ENCODE measurements at regions not wholly inside any gene's neighbourhood (a gene's known extent, or its start where the extent isn't known, plus 50 kb on each side); places are given as distances from the start of the nearest gene placed in this dataset.

DNA sequence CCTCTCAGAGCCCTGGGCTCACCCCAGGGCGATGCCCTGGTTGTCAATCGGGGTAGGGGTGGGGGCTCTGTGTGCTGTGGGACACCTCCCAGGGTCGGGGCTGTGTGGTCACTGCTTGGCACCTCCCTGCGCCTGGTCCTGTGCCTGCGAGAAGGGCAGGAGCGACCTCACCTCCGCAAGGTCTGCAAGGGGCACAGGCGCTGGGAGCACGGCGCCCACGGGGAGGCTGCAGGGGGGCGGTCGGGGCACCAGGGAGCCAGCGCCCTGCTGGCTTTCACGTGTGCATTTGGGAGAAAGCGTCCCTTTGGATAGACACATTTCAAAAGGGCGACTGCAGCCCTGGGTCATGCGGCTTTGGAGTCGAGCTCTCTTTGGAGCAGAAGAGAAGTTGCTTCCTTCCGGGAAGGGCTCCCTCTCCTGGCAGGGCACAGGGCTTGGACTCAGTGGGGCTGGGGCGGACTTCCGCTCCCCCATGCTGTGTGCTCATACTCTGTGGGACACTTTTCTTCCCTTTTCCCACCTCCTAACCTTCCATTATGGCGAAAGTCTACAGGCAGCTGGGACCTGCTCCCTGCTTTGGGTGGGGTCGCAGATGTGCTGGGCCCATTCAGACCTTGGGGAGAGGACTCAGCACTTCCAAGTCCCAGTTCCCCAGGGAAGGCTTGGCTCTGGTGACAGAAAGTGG lies 52.9 kb upstream of the SLC28A3 start:
- FAIRE-seq: no peak
- no peak for DNase-seq (ENCODE audit: insufficient read length, low spot score)

DNA sequence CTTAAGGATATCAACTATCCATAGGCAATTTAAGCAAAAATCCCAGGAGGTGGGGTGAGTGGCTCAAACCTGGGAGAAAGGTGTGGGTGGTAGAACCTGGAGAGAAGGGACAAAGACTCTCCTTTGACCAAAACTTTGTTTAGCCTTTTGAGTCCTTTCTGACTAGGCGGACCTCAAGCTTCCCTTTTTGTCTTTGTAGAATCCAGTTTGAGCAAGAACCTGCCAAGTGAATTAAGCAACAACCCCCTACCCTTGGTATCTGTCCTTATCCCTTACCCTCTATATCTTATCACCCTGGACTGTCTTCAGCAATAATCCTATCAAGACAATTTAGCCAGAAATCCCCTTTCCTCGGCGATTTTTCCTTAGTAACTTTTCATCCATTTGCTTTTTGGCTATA lies 53.5 kb upstream of the SLC28A3 start:
- FAIRE-seq: no peak
- DNase-seq (ENCODE audit: insufficient read length, low spot score): no peak

DNA sequence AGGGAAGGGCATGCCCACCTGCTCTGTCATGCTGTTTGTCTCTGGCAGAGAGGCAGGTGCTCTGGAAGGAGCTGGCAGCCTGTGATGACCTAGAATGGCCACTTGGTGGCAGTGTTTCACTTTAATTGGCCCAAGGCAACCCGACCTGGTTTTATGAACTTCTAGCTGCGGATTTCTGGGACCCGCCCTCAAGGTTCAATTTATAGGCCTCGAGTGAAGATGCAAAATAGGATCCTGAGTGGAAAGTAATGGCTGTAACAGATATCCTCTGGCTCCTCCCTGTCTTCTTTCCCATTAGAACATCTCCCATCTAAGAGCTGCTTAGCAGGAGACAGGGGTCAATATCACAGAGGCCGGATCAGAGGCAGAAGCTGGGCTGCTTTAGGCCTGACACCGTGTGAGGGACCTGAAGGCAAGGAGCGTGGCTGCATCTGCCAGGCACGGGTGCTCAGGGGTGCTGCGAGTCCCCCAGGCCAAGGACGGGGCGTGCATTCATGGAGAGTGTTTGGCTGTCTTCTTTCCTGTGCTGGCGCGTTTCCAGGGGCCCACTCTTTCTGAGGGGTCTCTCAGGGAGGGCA lies 56.7 kb upstream of the SLC28A3 start:
- peak; percentile 71 for DNase-seq (ENCODE audit: insufficient read length, low spot score)
- peak; percentile 95 for FAIRE-seq

DNA sequence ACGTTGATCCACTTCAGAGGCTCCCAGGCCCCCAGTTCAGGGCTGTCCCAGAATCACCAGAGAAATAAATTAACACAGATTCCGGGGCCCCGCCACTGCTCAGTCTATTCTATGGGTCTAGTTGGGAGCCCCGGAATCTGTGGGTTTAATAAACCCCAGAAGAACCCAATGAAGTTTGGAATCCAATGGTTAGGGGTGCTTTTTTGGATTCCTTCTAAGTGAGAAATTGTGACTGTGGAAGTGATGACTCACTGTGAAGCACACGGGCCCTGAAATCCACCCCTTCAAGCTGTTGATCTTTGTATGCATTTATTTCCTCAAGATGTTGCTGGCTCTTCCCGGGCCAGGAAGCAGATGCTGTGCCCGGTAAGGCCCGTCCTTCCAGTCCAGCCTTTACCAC lies 57.3 kb upstream of the SLC28A3 start:
- DNase-seq (ENCODE audit: insufficient read length, low spot score) (no peak), FAIRE-seq (no peak)

DNA sequence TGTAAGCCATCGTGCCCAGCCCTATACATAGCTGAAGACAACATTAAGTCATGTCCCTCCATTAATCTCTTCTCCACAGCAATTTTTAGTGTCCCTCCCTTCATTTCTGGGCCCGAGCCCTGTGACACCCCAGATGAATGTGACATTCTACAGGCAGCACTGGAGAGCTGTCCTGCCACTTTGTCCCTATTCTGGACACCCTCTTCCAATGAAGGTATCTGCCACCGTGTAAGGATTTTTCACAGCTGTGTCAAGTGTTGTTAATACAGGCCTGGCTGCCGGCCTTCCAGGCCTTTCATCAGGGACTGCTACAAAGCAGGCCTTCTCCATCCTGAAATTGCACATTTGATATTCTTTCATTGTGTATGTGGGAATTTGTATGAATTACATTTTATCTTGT lies 62.0 kb upstream of the SLC28A3 start:
- FAIRE-seq: no peak
- DNase-seq (ENCODE audit: insufficient read length, low spot score): no peak

DNA sequence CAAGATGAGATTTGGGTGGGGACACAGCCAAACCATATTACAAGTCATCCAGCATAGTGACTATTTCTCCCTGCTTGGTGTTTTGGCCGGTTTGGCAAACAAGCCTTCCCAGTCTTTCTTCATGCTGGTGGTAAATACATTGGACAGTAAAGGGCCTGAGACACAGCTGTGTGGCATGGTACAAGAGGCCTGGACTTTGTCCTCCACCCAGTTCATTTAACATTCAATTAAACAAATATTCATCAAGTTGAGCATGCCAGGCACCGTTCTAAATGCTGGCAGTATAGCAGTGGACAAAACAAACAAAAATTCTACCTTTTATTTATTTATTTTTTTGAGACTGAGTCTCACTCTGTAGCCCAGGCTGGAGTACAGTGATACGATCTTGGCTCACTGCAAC lies 62.7 kb upstream of the SLC28A3 start:
- FAIRE-seq (no peak), DNase-seq (ENCODE audit: insufficient read length, low spot score) (no peak)

DNA sequence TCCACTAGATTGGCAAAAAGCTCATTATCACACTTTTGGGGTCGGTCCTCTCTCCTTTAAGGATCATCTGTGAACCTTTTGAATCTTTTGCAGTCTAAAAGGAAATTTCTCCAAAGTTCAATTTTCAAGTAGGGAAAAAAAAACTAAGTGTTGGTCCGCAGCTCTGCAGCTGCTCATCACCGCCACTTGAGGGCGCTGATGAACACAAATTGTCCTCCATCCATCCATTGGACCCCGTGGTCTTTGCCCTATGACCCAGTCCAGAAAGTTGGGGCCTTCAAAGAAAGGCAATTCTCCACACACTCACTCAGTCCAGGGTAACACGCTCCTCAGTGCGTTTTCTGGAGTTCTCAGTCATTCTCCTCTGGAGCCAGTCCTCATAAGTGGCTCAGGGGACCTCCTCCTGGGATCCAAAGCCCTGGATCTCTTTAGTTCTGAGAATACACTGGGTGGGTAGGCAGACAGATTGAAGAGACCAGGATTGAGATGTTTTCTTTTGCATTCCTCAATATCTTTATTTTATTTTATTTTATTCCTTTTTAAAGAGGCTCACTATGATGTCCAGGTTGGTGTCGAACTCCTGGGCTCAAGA lies 63.6 kb upstream of the SLC28A3 start:
- DNase-seq (ENCODE audit: insufficient read length, low spot score) (peak; percentile 41), FAIRE-seq (no peak)

DNA sequence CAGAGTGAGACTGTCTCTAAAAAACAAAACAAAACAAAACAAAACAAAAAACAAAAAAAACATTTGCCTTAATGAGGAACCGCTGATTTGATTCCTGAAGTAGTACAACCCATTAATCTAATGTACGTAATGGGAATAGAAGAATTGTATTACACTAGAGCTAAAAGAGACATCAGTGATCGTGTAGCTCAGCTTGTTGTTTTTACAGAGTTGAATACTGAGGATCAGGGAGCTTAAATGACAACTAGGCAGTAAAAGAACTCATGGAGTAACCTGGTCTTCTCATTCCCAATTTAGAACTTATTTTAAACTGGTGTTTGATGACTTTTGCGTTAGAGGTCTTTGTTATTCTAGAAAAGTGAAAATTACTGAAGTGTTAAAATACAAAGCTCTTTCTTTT lies 65.1 kb upstream of the SLC28A3 start:
- DNase-seq (ENCODE audit: insufficient read length, low spot score): no peak
- no peak for FAIRE-seq

DNA sequence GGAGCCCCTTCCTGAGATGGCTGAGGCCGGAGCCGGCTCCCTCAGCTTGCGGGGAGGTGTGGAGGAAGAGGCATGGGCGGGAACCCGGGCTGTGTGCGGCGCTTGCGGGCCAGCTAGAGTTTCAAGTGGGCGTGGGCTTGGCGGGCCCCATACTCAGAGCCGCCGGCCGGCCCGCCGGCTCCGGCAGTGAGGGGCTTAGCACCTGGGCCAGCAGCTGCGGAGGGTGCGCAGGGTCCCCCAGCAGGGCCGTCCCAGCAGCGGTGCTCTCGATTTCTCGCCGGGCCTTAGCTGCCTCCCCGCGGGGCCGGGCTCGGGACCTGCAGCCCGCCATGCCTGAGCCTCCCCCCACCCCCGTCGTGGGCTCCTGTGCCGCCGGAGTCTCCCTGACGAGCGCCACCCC lies 67.9 kb upstream of the SLC28A3 start:
- FAIRE-seq: no peak

DNA sequence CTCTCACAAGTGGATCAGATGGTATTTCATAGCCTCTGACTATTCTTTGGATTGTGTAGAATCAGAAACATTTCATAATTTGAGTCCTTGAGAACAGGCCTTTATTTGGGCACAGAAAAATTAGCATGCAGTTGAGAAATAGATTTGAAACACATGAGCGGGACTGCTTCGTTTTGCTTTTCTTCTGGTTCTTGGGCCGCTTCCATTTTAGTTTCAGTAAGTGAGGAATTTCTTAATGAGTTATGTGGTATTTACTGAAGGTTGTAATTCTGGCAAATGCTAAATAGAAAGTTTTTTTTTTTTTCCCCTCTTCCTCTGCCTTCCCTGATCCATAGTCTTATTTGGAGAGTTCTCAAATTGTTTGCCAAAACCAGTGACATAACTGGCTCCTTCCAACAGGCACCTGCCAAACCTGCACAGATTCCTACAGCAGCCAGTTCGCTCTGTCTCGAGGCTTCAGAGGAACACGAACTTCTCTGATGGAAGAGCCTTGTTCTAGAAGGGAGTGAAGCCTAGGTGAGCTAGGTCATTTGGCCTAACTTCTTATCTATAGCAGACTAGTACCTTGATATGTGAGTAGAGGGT lies 71.2 kb upstream of the SLC28A3 start:
- FAIRE-seq (no peak), DNase-seq (ENCODE audit: insufficient read length, low spot score) (no peak)

More for the DNA sequence above, 67.9 kb upstream of the SLC28A3 start:
- no peak for DNase-seq (ENCODE audit: insufficient read length, low spot score)

DNA sequence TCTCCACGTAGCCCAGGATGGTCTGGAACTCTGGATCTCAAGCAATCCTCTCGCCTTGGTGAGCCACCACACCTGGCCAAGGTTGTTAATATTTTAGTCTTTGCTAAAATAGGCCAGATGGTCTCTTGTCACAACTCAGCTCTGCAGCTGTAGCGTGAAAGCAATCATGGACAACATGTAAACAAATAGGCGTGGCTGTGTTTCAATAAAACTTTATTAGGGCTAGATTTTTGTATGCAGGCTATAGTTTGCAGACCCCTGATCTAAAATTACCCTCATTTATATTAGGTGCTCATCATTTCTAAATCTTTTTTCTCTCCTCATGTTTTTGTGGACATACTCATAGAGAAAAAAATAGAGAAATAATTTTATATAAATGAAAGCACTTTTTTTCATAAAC lies 72.1 kb upstream of the SLC28A3 start:
- FAIRE-seq (no peak), DNase-seq (ENCODE audit: insufficient read length, low spot score) (no peak)

DNA sequence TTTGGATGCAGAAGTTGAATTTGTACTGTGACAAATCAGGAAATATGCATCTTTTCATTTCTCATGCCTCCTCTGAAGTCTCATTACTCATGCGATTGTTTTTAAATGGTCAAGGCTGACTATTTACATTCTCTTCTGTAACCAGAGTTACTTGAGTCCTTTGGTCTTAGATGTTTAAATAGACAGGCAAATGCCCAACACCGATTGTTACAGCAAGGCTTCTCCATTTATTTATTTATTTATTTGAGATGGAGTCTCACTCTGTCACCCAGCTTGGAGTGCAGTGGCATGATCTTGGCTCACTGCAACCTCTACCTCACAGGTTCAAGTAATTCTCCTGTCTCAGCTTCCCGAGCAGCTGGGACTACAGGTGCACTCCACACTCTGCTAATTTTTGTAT lies 72.7 kb upstream of the SLC28A3 start:
- no peak for FAIRE-seq
- no peak for DNase-seq (ENCODE audit: insufficient read length, low spot score)

DNA sequence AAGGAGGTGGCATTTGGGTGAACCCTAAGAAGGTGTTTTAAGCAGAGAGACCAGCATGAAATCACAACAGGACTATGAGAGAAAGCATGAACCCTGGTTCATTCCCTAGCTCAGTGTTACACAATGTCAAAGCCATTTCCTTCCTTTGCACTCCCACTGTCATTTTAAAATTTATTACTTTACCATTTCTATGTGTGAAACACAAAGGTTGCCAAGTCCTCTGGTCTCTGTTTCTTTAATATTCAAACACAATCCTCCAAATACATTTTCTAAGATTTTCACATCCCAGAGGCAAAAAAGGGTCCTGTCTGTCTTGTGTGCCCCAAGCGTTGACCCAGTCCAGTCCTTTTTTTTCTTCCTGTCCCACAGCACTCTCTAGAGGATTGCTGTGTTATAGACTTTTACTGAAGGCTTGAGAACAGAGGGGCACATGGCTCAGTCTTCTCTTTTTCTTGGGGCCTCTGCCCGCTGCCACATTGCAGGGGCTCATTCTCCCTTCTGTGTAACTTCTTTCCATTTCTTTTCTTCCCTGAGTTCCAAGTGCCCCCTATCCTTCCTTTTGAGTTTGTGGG lies 78.6 kb upstream of the SLC28A3 start:
- no peak for FAIRE-seq

DNA sequence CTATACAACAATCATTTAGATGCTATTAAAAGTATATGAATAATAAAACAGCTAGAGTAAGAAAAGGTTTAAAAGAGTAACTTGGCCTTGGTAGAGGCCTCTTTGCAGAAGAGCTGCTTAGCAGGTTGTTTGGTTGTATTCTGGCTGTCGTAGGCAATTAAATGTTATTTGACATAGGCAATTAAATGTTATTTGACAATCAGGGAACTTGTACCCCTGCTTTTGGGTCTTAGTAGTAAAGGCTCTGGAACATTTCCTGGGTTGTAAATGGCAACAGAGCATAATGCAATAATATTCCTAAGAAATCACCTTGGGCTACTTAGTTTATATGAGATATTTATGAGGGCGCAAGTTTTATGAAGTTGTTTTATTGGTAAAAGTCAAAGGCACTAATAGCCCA lies 84.4 kb upstream of the SLC28A3 start:
- no peak for DNase-seq (ENCODE audit: insufficient read length, low spot score)
- FAIRE-seq: no peak

More for the DNA sequence above, 78.6 kb upstream of the SLC28A3 start:
- DNase-seq (ENCODE audit: insufficient read length, low spot score): no peak

DNA sequence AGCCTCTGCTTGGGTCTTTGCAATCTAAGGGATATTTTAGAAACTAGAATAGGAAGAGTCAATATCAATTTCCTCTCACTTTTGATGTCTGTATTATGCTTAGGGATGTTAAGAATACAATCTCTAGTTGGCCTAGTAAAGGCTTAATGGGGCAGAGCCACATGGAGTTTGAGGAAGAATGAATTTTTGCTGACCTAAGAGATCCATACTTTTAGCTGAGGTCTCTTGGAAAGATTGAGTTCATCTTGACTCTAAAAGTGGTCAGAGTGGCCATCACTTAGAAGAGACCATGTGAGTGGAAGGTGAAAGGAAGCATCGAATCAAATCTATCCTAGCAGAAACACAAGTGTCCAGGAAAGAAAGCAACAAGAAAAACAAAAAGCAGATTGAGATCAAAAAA lies 92.2 kb upstream of the SLC28A3 start:
- DNase-seq (ENCODE audit: insufficient read length, low spot score): no peak
- FAIRE-seq: no peak

DNA sequence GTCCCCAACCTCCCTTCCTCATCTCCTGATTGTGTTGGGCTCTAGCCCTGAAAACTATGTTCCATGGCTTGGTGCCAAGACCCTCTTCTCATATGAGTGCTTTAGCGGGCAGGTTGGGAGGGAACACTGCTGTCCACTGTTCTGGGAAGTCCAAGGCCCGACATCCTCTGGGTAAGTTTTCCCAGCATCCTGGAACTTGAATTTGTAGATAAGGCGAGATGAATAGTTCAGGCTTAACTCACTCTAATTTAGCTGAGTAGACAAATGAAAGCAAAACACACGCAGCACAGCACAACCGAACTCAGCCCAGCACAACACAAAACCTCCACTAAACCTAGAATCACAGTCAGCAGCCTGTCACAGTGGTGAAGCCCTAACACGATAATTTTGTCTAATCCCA lies 95.3 kb upstream of the SLC28A3 start:
- DNase-seq (ENCODE audit: insufficient read length, low spot score): no peak
- FAIRE-seq: no peak

DNA sequence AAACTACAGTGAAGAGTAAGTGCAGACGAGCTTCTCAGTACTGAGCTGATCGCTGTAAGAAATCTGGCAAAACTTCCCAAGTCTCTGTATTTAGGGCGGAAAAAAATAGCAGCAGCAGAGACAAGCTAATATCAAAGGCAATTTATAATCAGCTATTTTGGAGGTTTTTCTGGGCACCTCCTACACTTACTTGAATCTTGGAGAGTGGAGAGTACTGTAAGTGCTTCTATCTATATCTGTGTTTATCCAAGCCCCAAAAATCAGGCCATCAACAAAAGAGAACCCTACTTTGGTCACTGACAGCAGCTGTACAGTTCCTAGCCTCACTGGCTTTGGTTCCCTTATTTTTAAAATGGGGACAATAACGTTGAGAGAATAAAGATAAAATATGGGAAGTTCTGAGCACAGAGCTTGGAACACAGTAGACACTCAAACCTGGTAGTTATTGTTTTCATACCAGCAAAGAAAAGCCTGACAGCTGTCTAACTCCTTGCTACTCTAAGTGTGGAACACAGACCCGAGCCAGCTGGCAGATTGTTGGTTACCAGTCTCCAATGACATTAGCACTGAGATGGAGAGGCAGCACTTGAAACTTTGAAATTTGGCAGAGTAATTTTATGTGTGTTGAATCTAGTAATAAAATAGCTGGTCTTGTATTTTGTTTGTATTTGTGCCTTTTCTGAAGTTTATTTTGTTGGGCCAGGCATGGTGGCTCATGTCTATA lies 96.0 kb upstream of the SLC28A3 start:
- DNase-seq (ENCODE audit: insufficient read length, low spot score): no peak

DNA sequence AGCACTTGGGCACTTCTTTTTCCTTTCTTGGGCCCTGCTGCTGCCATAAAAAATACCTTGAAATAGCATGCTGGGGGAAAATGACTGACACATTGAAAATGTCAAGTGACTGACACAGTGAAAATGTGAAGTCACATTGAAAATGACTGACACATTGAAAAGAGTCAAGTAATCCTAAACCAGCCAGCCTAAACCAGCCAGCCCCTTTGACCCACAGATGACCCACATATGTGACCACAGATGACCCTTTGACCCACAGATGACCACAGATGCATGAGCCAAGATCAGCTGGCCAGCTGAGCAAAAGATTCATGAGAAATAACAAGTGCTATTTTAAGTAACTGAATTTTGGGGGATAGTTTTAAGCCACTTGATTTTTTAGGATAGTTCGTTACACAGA lies 97.8 kb upstream of the SLC28A3 start:
- no peak for DNase-seq (ENCODE audit: insufficient read length, low spot score)
- FAIRE-seq: no peak

More for the DNA sequence above, 96.0 kb upstream of the SLC28A3 start:
- FAIRE-seq: no peak

DNA sequence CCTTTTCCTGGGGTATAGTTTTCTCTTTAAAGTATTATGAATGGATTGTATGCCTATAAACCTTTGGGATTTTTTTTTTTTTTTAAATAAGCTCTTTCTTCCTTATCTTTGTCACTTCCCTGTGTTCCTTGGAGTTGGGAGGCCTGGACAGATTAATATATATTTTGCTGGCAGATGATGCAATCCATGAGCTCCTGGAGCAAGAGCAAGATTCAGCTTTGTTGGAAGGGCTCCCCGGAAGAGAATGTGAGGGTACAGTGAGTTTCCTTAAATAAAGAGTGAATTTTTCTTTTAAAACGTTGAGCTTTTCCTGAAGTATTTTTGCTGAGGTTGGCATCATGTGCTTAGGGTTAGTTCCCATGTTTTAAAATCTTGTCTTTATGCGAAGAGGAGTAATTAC lies 98.7 kb upstream of the SLC28A3 start:
- DNase-seq (ENCODE audit: insufficient read length, low spot score) (no peak), FAIRE-seq (no peak)

DNA sequence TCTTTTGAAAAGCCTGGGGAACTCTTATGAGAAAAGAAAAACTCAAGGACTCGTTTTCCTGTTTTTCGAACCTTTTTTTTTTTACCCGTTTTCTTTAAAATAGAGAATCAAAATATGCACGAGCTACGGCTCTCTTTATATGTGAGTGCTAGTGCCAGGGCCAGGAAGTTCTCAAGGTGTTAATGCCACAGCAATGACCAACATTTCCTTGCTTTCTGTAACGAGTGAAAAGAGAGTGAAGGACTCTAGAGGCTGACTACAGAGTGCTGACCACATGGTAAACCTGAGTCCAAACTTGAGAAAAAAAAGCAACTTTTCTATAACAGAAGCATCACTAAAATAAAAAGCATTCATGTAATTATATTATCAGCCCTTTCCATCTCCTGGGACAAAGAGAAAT lies 102.2 kb upstream of the SLC28A3 start:
- FAIRE-seq (no peak), DNase-seq (ENCODE audit: insufficient read length, low spot score) (no peak)

DNA sequence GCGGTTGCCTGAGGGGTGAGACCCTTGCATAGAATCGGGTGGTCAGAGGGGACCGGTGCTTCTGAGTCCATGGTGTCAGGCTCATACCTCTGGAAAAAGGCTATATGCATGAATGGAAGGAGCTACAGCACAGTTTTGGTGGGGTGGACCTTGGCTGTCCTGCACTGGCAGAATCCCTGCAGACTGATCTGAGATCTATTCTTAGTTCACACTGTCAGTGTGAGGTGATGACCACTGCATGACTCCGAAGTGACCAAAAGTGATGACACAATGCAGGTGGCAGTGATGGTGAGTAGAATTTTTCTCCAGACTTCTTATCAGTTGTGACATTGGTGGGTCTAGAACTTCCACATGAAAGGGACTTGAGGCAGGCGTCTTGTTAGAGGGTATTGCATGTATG lies 105.2 kb upstream of the SLC28A3 start:
- FAIRE-seq (no peak), DNase-seq (ENCODE audit: insufficient read length, low spot score) (no peak)

Measured in GM19239 (cell line).